ENCODE measurements at regions not wholly inside any gene's neighbourhood (a gene's known extent, or its start where the extent isn't known, plus 50 kb on each side); places are given as distances from the start of the nearest gene placed in this dataset.
A peak's percentile ranks its signal among the peaks of the same experiment; 100 is the strongest.

DNA sequence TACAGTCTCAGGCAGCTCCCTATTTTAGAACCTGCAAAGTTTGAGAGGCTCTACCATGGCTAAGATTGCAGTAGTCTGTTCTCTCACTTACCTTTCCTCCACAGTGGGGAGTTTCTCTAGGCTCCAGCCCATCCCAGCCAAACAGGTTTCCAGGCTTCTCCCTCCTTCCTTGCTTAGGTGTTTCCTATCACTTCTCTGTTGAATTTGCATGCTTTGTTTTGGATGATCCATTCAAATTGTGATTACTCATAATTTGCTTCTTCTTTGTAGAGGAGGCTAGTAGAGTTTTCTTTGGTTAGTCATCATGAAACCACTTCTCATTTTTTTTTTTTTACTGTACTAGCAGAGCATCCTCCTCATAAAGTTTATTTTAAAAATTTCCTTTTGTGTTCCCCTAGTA lies 1242.2 kb upstream of the MIR17HG start:
- TF ChIP-seq ZNF501 (tag by site-specific recombination; IDR thresholded peaks at IDR 0.05) (no peak), ZNF221 (tag by site-specific recombination; IDR thresholded peaks at IDR 0.05; ENCODE audit: borderline replicate concordance) (no peak), ZIC2 (tag by site-specific recombination; IDR thresholded peaks at IDR 0.05) (no peak), ZNF391 (tag by site-specific recombination; IDR thresholded peaks at IDR 0.05; ENCODE audit: borderline replicate concordance, low read depth) (no peak), MZF1 (tag by site-specific recombination; IDR thresholded peaks at IDR 0.05; ENCODE audit: borderline replicate concordance) (no peak), ZFHX2 (tag by site-specific recombination; conservative IDR thresholded peaks at IDR 0.05) (no peak), ZNF37A (tag by site-specific recombination; IDR thresholded peaks at IDR 0.05) (no peak), ZNF350 (tag by site-specific recombination; IDR thresholded peaks at IDR 0.05) (no peak), ZNF777 (tag by site-specific recombination; IDR thresholded peaks at IDR 0.05; ENCODE audit: borderline replicate concordance) (no peak), ZNF394 (tag by site-specific recombination; IDR thresholded peaks at IDR 0.05; ENCODE audit: borderline replicate concordance) (no peak), ZNF146 (tag by site-specific recombination; IDR thresholded peaks at IDR 0.05) (no peak), REPIN1 (tag by site-specific recombination; IDR thresholded peaks at IDR 0.05; ENCODE audit: low read depth) (no peak), ZNF747 (tag by site-specific recombination; IDR thresholded peaks at IDR 0.05) (no peak), KLF8 (tag by site-specific recombination; IDR thresholded peaks at IDR 0.05) (no peak), MEIS1 (CRISPR knock-in tag; IDR thresholded peaks at IDR 0.05; ENCODE audit: borderline replicate concordance) (no peak), TRIM28 (IDR thresholded peaks at IDR 0.05; ENCODE audit: borderline replicate concordance, low read length) (no peak)
- TF ChIP-seq, protein P1, sequence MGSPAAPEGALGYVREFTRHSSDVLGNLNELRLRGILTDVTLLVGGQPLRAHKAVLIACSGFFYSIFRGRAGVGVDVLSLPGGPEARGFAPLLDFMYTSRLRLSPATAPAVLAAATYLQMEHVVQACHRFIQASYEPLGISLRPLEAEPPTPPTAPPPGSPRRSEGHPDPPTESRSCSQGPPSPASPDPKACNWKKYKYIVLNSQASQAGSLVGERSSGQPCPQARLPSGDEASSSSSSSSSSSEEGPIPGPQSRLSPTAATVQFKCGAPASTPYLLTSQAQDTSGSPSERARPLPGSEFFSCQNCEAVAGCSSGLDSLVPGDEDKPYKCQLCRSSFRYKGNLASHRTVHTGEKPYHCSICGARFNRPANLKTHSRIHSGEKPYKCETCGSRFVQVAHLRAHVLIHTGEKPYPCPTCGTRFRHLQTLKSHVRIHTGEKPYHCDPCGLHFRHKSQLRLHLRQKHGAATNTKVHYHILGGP (tag by site-specific recombination; IDR thresholded peaks at IDR 0.05) = no peak
- TF ChIP-seq, protein P2, sequence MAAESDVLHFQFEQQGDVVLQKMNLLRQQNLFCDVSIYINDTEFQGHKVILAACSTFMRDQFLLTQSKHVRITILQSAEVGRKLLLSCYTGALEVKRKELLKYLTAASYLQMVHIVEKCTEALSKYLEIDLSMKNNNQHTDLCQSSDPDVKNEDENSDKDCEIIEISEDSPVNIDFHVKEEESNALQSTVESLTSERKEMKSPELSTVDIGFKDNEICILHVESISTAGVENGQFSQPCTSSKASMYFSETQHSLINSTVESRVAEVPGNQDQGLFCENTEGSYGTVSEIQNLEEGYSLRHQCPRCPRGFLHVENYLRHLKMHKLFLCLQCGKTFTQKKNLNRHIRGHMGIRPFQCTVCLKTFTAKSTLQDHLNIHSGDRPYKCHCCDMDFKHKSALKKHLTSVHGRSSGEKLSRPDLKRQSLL (tag by site-specific recombination; IDR thresholded peaks at IDR 0.05) = no peak
- CTCF ChIA-PET = no interaction called here
- H3K9me3 ChIP-seq (ENCODE audit: control insufficient read depth, insufficient read depth, low read depth, low read length) = no peaks in the 10 kb centered on the region
- no peak overlapping the region for H3K27ac ChIP-seq (ENCODE audit: extremely low read depth, low read depth, low read length)
- H3K4me1 ChIP-seq (ENCODE audit: control insufficient read depth, insufficient read depth, low read length) = no peaks in the 10 kb centered on the region
- POLR2A ChIA-PET = no interaction called here
- H3K4me3 ChIP-seq (ENCODE audit: low read depth, low read length) = no peak overlapping the region
- H3K36me3 ChIP-seq (ENCODE audit: control insufficient read depth in 2 of 2, insufficient read depth in 1 of 2, low read length in 2 of 2) = no peaks in the 10 kb centered on the region

DNA sequence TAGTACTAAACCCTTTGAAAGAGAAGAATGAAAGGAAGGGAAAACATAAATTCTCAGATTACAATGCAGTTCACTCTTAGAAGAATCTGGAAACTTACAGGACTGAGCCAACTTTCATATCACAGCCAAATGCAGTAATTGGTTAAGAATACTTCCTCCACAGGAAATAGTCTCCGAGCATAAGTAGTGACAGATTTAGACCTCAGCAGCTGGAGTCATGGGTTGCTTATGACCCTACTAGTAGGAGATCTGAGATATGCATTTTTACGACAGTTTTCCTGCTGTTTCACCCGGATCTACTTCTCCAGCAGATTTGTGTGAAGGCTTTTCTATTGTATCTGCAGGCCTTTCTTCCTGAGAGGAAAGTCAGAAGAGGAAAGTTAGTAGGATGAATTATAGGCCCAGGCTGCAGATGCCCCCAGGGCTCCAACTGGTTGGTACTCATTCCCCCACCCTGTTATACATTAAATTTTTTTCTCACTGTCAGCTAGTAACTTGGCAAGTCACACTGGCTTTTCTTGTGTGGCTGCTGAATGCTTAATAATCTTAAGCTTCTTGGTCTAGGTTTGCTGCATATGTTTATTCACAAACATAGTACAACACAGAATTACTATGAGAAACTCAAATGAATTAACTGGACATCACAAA lies 1241.5 kb upstream of the MIR17HG start:
- TF ChIP-seq ZNF248 (tag by site-specific recombination; IDR thresholded peaks at IDR 0.05) (no peak), SETDB1 (IDR thresholded peaks at IDR 0.05; ENCODE audit: insufficient read length, low read length) (peak; percentile 47)
- Histone ChIP-seq H3K27ac (ENCODE audit: extremely low read depth, low read depth, low read length) (no peak overlapping the region), H3K4me3 (ENCODE audit: low read depth, low read length) (no peak overlapping the region), H3K9me3 (ENCODE audit: control insufficient read depth, insufficient read depth, low read depth, low read length) (no peaks in the 10 kb centered on the region), H3K4me1 (ENCODE audit: control insufficient read depth, insufficient read depth, low read length) (no peaks in the 10 kb centered on the region), H3K36me3 (ENCODE audit: control insufficient read depth in 2 of 2, insufficient read depth in 1 of 2, low read length in 2 of 2) (no peaks in the 10 kb centered on the region)
- CTCF ChIA-PET = no interaction called here
- POLR2A ChIA-PET = no interaction called here

DNA sequence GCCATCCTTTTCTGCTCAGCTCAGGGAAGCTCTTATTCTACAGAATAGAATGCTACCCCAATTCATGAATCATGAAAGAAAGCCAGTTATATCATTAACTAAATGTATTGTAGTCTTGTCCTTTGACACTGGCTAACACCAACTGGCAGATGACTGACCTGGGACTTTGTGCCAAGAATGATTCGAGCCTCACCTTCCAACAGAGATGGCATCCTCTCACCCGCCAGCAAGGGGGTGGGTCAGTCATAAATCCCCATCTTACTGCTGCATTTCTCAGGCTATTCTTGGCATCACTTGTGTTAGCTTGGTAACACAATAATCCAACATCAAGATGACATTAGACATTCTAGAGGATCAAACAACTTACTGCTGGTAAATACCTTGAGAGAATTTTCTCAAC lies 1239.8 kb upstream of the MIR17HG start:
- no peaks in the 10 kb centered on the region for H3K9me3 ChIP-seq (ENCODE audit: control insufficient read depth, insufficient read depth, low read depth, low read length)
- H3K36me3 ChIP-seq (ENCODE audit: control insufficient read depth in 2 of 2, insufficient read depth in 1 of 2, low read length in 2 of 2) = no peaks in the 10 kb centered on the region
- ChIA-PET POLR2A (no interaction called here), CTCF (no interaction called here)
- H3K4me3 ChIP-seq (ENCODE audit: low read depth, low read length) = no peak overlapping the region
- H3K27ac ChIP-seq (ENCODE audit: extremely low read depth, low read depth, low read length) = no peak overlapping the region
- no peaks in the 10 kb centered on the region for H3K4me1 ChIP-seq (ENCODE audit: control insufficient read depth, insufficient read depth, low read length)
- TF ChIP-seq ZNF555 (tag by site-specific recombination; conservative IDR thresholded peaks at IDR 0.05) = no peak
- TF ChIP-seq, protein P3, sequence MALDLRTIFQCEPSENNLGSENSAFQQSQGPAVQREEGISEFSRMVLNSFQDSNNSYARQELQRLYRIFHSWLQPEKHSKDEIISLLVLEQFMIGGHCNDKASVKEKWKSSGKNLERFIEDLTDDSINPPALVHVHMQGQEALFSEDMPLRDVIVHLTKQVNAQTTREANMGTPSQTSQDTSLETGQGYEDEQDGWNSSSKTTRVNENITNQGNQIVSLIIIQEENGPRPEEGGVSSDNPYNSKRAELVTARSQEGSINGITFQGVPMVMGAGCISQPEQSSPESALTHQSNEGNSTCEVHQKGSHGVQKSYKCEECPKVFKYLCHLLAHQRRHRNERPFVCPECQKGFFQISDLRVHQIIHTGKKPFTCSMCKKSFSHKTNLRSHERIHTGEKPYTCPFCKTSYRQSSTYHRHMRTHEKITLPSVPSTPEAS (tag by site-specific recombination; IDR thresholded peaks at IDR 0.05) = no peak
- TF ChIP-seq, protein P4, sequence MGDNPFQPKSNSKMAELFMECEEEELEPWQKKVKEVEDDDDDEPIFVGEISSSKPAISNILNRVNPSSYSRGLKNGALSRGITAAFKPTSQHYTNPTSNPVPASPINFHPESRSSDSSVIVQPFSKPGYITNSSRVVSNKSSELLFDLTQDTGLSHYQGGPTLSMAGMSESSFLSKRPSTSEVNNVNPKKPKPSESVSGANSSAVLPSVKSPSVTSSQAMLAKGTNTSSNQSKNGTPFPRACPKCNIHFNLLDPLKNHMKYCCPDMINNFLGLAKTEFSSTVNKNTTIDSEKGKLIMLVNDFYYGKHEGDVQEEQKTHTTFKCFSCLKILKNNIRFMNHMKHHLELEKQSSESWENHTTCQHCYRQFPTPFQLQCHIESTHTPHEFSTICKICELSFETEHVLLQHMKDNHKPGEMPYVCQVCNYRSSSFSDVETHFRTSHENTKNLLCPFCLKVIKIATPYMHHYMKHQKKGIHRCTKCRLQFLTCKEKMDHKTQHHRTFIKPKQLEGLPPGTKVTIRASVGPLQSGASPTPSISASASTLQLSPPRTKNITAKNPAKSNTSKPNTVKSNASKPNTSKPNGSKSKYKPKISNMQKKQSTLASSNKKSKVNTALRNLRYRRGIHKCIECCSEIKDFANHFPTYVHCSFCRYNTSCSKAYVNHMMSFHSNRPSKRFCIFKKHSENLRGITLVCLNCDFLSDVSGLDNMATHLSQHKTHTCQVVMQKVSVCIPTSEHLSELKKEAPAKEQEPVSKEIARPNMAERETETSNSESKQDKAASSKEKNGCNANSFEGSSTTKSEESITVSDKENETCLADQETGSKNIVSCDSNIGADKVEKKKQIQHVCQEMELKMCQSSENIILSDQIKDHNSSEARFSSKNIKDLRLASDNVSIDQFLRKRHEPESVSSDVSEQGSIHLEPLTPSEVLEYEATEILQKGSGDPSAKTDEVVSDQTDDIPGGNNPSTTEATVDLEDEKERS (tag by site-specific recombination; IDR thresholded peaks at IDR 0.05) = no peak
- no peak for TF ChIP-seq ZNF768 (tag by site-specific recombination; IDR thresholded peaks at IDR 0.05)
- no peak for TF ChIP-seq ZNF274 (IDR thresholded peaks at IDR 0.05; ENCODE audit: low read length)
- no peak for TF ChIP-seq ZNF274 (tag by site-specific recombination; IDR thresholded peaks at IDR 0.05; ENCODE audit: borderline replicate concordance)

All from HEK293 (cell line).